Neural progenitor cell (in vitro differentiated cells): ENCODE measurements at regions not wholly inside any gene's neighbourhood (a gene's known extent, or its start where the extent isn't known, plus 50 kb on each side); places are given as distances from the start of the nearest gene placed in this dataset.

Experiments used
- DNase-seq: peaks from one replicate; pipeline ENCODE4 v3.0.0-alpha.2; 2016; ENCODE audit warnings: low spot score
- H2AFZ ChIP-seq: fragments of 200-600 bp; sonication (generic); replicated peaks from 2 replicates; pipeline ENCODE4 v1.6.1; 2016; ENCODE audit warnings: antibody characterized with exemption
- H3F3A ChIP-seq: fragments of 200-600 bp; sonication (generic); 2 replicates; pipeline ENCODE4 v1.6.1; 2016; ENCODE audit warnings: antibody characterized with exemption, low read depth
- H3K27ac ChIP-seq: fragments of 200-600 bp; sonication (generic); 2 replicates; pipeline ENCODE4 v1.5.1; 2016; ENCODE audit warnings: mild to moderate bottlenecking
- H3K27me3 ChIP-seq: fragments of 200-600 bp; sonication (generic); 2 replicates; pipeline ENCODE4 v1.6.1; 2016; ENCODE audit warnings: mild to moderate bottlenecking, moderate library complexity
- H3K36me3 ChIP-seq: fragments of 200-600 bp; sonication (generic); 2 replicates; pipeline ENCODE4 v1.5.1; 2016
- H3K4me1 ChIP-seq: fragments of 200-600 bp; sonication (generic); 2 replicates; pipeline ENCODE4 v1.6.1; 2016; ENCODE audit warnings: mixed run types
- H3K4me2 ChIP-seq: fragments of 200-600 bp; sonication (generic); 2 replicates; pipeline ENCODE4 v1.6.1; 2016
- H3K4me3 ChIP-seq: fragments of 200-600 bp; sonication (generic); 2 replicates; pipeline ENCODE4 v1.5.1; 2016
- H3K79me2 ChIP-seq: fragments of 200-600 bp; sonication (generic); 2 replicates; pipeline ENCODE4 v1.6.1; 2016; ENCODE audit warnings: low read depth
- H3K9ac ChIP-seq: fragments of 200-600 bp; sonication (generic); 2 replicates; pipeline ENCODE4 v1.6.1; 2016
- H3K9me3 ChIP-seq: fragments of 200-600 bp; sonication (generic); 2 replicates; pipeline ENCODE4 v1.5.1; 2016; ENCODE audit warnings: low read depth
- H4K20me1 ChIP-seq: fragments of 200-600 bp; sonication (generic); 2 replicates; pipeline ENCODE4 v1.6.1; 2016; ENCODE audit warnings: low read depth
- H3K27ac Mint-ChIP-seq: 3 replicates; pipeline ENCODE4 v1.8.0; 2021; ENCODE audit warnings: mixed read lengths
- H3K27me3 Mint-ChIP-seq: 2 replicates; pipeline ENCODE4 v1.8.0; 2022; ENCODE audit warnings: low read depth, mild to moderate bottlenecking, inconsistent platforms, moderate library complexity, mixed read lengths; ENCODE audit not compliant: insufficient read depth
- H3K36me3 Mint-ChIP-seq: 3 replicates; pipeline ENCODE4 v1.8.0; 2021; ENCODE audit warnings: mixed read lengths
- H3K4me1 Mint-ChIP-seq: 3 replicates; pipeline ENCODE4 v1.8.0; 2021; ENCODE audit warnings: mixed read lengths
- H3K4me3 Mint-ChIP-seq: 3 replicates; pipeline ENCODE4 v1.8.0; 2021; ENCODE audit warnings: mild to moderate bottlenecking, moderate library complexity, mixed read lengths
- H3K9me3 Mint-ChIP-seq: 3 replicates; pipeline ENCODE4 v1.8.0; 2020; ENCODE audit warnings: mixed read lengths
- EZH2 ChIP-seq: fragments of 200-600 bp; sonication (generic); IDR thresholded peaks from 2 replicates; pipeline ENCODE4 v1.6.1; 2017; ENCODE audit warnings: antibody characterized with exemption, mild to moderate bottlenecking, moderate library complexity
- EZH2phosphoT487 ChIP-seq: fragments of 200-600 bp; sonication (generic); IDR thresholded peaks from 2 replicates; pipeline ENCODE4 v1.6.1; 2017; ENCODE audit warnings: antibody characterized with exemption
- TF ChIP-seq, protein P1 (sequence below): fragments of 200-600 bp; sonication (generic); IDR thresholded peaks from 2 replicates; pipeline ENCODE4 v1.5.1; 2017; ENCODE audit warnings: antibody characterized with exemption, mild to moderate bottlenecking

DNA sequence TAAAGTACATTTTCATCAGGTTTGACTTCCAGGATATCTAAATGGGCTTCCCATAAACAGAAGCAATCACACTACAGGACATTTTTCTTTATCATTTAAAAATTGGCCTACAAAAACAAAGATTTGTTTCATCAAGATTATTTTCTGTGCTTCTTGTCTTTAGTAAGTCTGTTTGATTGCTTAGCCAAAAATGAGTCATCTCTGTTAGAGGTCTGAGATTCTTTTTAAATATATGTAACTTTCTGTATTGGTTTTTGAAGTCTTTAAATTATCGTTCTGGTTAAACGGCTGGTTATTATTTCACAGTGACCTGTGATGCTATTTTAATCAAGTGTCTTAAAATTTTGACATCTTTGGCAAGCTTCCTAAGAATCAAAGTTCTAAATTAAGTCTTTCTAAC is 62.7 kb downstream of the SLITRK1 start:
- Mint-ChIP-seq H3K27ac (no peak overlapping the region), H3K4me3 (no peak overlapping the region), H3K9me3 (no peaks in the 10 kb centered on the region), H3K4me1 (no peaks in the 10 kb centered on the region), H3K27me3 (peaks cover 3% of the 10 kb centered on the region), H3K36me3 (no peaks in the 10 kb centered on the region)
- H3K4me1 ChIP-seq = no peaks in the 10 kb centered on the region
- H3K4me2 ChIP-seq = no peak overlapping the region
- no peak overlapping the region for H2AFZ ChIP-seq
- H3K36me3 ChIP-seq = no peaks in the 10 kb centered on the region
- H3K4me3 ChIP-seq = no peak overlapping the region
- H3K27me3 ChIP-seq = no peaks in the 10 kb centered on the region
- H3F3A ChIP-seq = peaks cover 8% of the 10 kb centered on the region
- DNase-seq = no peak
- no peaks in the 10 kb centered on the region for H4K20me1 ChIP-seq
- H3K79me2 ChIP-seq = no peaks in the 10 kb centered on the region
- no peak overlapping the region for H3K9ac ChIP-seq
- H3K9me3 ChIP-seq = no peaks in the 10 kb centered on the region
- TF ChIP-seq EZH2 (no peak), EZH2phosphoT487 (no peak)
- TF ChIP-seq, protein P1, sequence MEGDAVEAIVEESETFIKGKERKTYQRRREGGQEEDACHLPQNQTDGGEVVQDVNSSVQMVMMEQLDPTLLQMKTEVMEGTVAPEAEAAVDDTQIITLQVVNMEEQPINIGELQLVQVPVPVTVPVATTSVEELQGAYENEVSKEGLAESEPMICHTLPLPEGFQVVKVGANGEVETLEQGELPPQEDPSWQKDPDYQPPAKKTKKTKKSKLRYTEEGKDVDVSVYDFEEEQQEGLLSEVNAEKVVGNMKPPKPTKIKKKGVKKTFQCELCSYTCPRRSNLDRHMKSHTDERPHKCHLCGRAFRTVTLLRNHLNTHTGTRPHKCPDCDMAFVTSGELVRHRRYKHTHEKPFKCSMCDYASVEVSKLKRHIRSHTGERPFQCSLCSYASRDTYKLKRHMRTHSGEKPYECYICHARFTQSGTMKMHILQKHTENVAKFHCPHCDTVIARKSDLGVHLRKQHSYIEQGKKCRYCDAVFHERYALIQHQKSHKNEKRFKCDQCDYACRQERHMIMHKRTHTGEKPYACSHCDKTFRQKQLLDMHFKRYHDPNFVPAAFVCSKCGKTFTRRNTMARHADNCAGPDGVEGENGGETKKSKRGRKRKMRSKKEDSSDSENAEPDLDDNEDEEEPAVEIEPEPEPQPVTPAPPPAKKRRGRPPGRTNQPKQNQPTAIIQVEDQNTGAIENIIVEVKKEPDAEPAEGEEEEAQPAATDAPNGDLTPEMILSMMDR = no peak
- no peak overlapping the region for H3K27ac ChIP-seq

DNA sequence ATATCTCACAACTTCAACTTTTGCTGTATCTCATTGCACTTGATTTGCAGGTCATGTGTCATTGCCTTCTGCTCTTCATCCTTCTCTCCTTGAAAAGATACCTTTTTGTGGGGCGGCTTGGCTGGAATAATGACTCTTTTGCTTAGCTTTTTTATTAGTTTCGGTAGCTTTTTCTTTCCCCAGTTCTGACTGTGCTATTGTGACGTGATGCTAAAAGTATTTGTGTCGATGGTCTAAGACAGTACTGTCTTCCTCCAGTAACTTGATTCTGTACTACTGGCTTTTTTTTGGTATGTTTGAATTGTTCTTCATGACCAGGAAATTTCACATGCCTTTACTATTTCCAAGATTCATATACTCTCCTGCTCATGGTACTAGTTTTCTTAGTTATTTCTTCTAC is 63.1 kb downstream of the SLITRK1 start:
- Histone ChIP-seq H3F3A (peaks cover 8% of the 10 kb centered on the region), H4K20me1 (no peaks in the 10 kb centered on the region), H3K79me2 (no peaks in the 10 kb centered on the region), H3K36me3 (no peaks in the 10 kb centered on the region), H3K9ac (no peak overlapping the region), H3K4me3 (no peak overlapping the region), H3K9me3 (no peaks in the 10 kb centered on the region), H3K27ac (no peak overlapping the region), H3K4me2 (no peak overlapping the region), H3K4me1 (no peaks in the 10 kb centered on the region), H2AFZ (no peak overlapping the region), H3K27me3 (no peaks in the 10 kb centered on the region)
- Mint-ChIP-seq H3K27me3 (peaks cover 3% of the 10 kb centered on the region), H3K9me3 (no peaks in the 10 kb centered on the region), H3K4me3 (no peak overlapping the region), H3K4me1 (no peaks in the 10 kb centered on the region), H3K27ac (no peak overlapping the region), H3K36me3 (no peaks in the 10 kb centered on the region)
- no peak for DNase-seq
- TF ChIP-seq, protein P1 = no peak
- TF ChIP-seq EZH2 = no peak
- TF ChIP-seq EZH2phosphoT487 = no peak

DNA sequence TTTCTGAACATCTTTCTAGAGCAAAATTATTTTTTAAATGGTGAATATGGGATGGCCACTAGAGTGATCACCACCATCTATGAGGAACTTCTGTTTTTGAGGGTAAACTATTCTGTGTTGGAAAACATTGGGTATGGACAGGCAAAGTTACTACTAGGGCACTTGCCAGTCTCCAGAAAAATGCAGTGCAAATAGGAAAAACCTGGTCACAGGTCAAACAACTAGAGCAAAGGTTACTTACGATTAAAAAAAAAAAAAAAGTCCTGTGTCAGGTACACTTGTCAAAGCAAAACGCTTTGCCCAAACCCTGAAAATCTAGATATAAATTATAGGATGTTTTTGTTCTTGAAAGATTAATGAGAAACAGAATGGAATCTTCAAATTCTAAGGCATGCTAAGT is 66.2 kb downstream of the SLITRK1 start:
- H3K36me3 Mint-ChIP-seq = no peaks in the 10 kb centered on the region
- no peaks in the 10 kb centered on the region for H3K4me1 Mint-ChIP-seq
- peaks cover 8% of the 10 kb centered on the region for H3F3A ChIP-seq
- H3K27ac Mint-ChIP-seq = no peak overlapping the region
- no peaks in the 10 kb centered on the region for H3K79me2 ChIP-seq
- no peaks in the 10 kb centered on the region for H3K27me3 Mint-ChIP-seq
- no peaks in the 10 kb centered on the region for H3K9me3 ChIP-seq
- no peak overlapping the region for H3K4me3 ChIP-seq
- no peaks in the 10 kb centered on the region for H4K20me1 ChIP-seq
- no peak overlapping the region for H3K4me3 Mint-ChIP-seq
- DNase-seq = no peak
- no peaks in the 10 kb centered on the region for H3K9me3 Mint-ChIP-seq
- H2AFZ ChIP-seq = no peak overlapping the region
- TF ChIP-seq EZH2 (no peak), EZH2phosphoT487 (no peak)
- TF ChIP-seq, protein P1 = no peak
- H3K27me3 ChIP-seq = no peaks in the 10 kb centered on the region
- no peak overlapping the region for H3K9ac ChIP-seq
- peaks cover 4% of the 10 kb centered on the region for H3K4me1 ChIP-seq
- no peak overlapping the region for H3K27ac ChIP-seq
- no peak overlapping the region for H3K4me2 ChIP-seq
- no peaks in the 10 kb centered on the region for H3K36me3 ChIP-seq
